NCI-H2081 treated with DMSO at 0.1 percent for 48 hours (cell line): ENCODE measurements at regions not wholly inside any gene's neighbourhood (a gene's known extent, or its start where the extent isn't known, plus 50 kb on each side); places are given as distances from the start of the nearest gene placed in this dataset.

Source experiments
- DNase-seq: peaks from one replicate; lab custom pipeline; 2025; lab: John Stamatoyannopoulos, UW

GRCh38 chr13:74200081-74200480 is 65.9 kb upstream of the KLF12 start:
- DNase-seq, result no peak

- DNase-seq, result no peak
Observed at GRCh38 chr13:74197677-74198429, 63.6 kb upstream of the KLF12 start.

- no peak for DNase-seq
Observed at GRCh38 chr13:74194846-74195245, 60.6 kb upstream of the KLF12 start.

GRCh38 chr13:74193391-74193790 is 59.2 kb upstream of the KLF12 start:
- DNase-seq, result no peak

- no peak for DNase-seq
Observed at GRCh38 chr13:74191410-74191809, 57.2 kb upstream of the KLF12 start.

- no peak for DNase-seq
Observed at GRCh38 chr13:74190999-74191398, 56.8 kb upstream of the KLF12 start.

GRCh38 chr13:74187564-74187963 is 53.4 kb upstream of the KLF12 start:
- DNase-seq, result no peak

GRCh38 chr13:74184283-74184682 is 50.1 kb upstream of the KLF12 start:
- no peak for DNase-seq
